C4-2B (cell line): ENCODE measurements at regions not wholly inside any gene's neighbourhood (a gene's known extent, or its start where the extent isn't known, plus 50 kb on each side); places are given as distances from the start of the nearest gene placed in this dataset.

Source experiments
- CTCF ChIP-seq: fragments of 450-650 bp; conservative IDR thresholded peaks from 2 replicates; pipeline ENCODE4 v1.5.1; 2017; ENCODE audit warnings: mild to moderate bottlenecking
- ZFX ChIP-seq: fragments of 450-650 bp; IDR thresholded peaks from 2 replicates; pipeline ENCODE4 v1.6.1; 2017

GRCh38 chr18:78207942-78208341, 771.7 kb upstream of the SALL3 start:
- TF ChIP-seq ZFX: no peak
- no peak for TF ChIP-seq CTCF
